IMR-90 (cell line): ENCODE measurements at regions not wholly inside any gene's neighbourhood (a gene's known extent, or its start where the extent isn't known, plus 50 kb on each side); places are given as distances from the start of the nearest gene placed in this dataset.
"Not testable (repeated sequence)": the region's sequence is repeated elsewhere in the genome, so short reads cannot be mapped to it uniquely, and the experiment has no call there.

ENCODE experiments used
- ATAC-seq: fragments of 200-7000 bp; cut with Tn5 transposase; 2 replicates; pipeline ENCODE4 v1.9.1; 2020; ENCODE audit warnings: low read depth, mild to moderate bottlenecking, moderate library complexity
- BruUV-seq: library from RNA; stranded (reverse); fragments of 400-500 nt; replicated peaks from 2 replicates; lab custom pipeline; 2021; lab: Mats Ljungman, UMichigan
- CTCF ChIA-PET: fragments of 300-600 bp; formaldehyde crosslinking; extraction: SDS; loops from one replicate; lab custom pipeline; 2021; ENCODE audit warnings: antibody characterized with exemption; lab: Yijun Ruan, JAX
- POLR2A ChIA-PET: fragments of 300-600 bp; sonication (Branson Sonifier 250); formaldehyde crosslinking; loops from one replicate; lab custom pipeline; 2022; ENCODE audit warnings: antibody characterized with exemption; ENCODE audit not compliant: unreplicated experiment; lab: Charles Lee
- DNase-seq: peaks from one replicate; pipeline ENCODE4 v3.0.0; 2013
- H2AFZ ChIP-seq: replicated peaks from 2 replicates; pipeline ENCODE3; 2013; ENCODE audit warnings: low read length, mild to moderate bottlenecking; ENCODE audit not compliant: poor library complexity
- H2AK5ac ChIP-seq: 2 replicates; pipeline ENCODE4 v1.6.1; 2013; ENCODE audit warnings: low read depth, low read length, inconsistent platforms
- H2AK9ac ChIP-seq: replicated peaks from 2 replicates; pipeline ENCODE3; 2013; ENCODE audit warnings: mild to moderate bottlenecking, low read depth, low read length, moderate library complexity; ENCODE audit not compliant: poor library complexity
- H2BK120ac ChIP-seq: 2 replicates; pipeline ENCODE4 v1.6.1; 2013; ENCODE audit warnings: low read depth, low read length, inconsistent platforms
- H2BK15ac ChIP-seq: 3 replicates; pipeline ENCODE4 v1.6.1; 2013; ENCODE audit warnings: low read depth, low read length, inconsistent platforms
- H2BK20ac ChIP-seq: 2 replicates; pipeline ENCODE4 v1.6.1; 2013; ENCODE audit warnings: low read depth, mild to moderate bottlenecking, inconsistent platforms, low read length, moderate library complexity
- H2BK5ac ChIP-seq: 2 replicates; pipeline ENCODE4 v1.6.1; 2013; ENCODE audit warnings: mild to moderate bottlenecking, low read depth, low read length, inconsistent platforms; ENCODE audit not compliant: poor library complexity, severe bottlenecking
- H3K14ac ChIP-seq: replicated peaks from 2 replicates; pipeline ENCODE4 v1.6.1; 2013; ENCODE audit warnings: low read depth, low read length, inconsistent platforms
- H3K18ac ChIP-seq: 2 replicates; pipeline ENCODE4 v1.6.1; 2013; ENCODE audit warnings: low read depth, low read length, control low read depth
- H3K23ac ChIP-seq: 2 replicates; pipeline ENCODE4 v1.6.1; 2013; ENCODE audit warnings: low read depth, low read length, inconsistent platforms
- H3K27ac ChIP-seq: 2 replicates; pipeline ENCODE4 v1.5.1; 2013; ENCODE audit warnings: mild to moderate bottlenecking, control low read depth, low read length; ENCODE audit not compliant: insufficient read depth
- H3K27me3 ChIP-seq: 2 replicates; pipeline ENCODE4 v1.6.1; 2013; ENCODE audit warnings: low read length; ENCODE audit not compliant: control insufficient read depth, insufficient read depth
- H3K36me3 ChIP-seq: 2 replicates; pipeline ENCODE4 v1.6.1; 2013; ENCODE audit warnings: low read length, mixed read lengths; ENCODE audit not compliant: control insufficient read depth, insufficient read depth
- H3K4ac ChIP-seq: 2 replicates; pipeline ENCODE4 v1.6.1; 2013; ENCODE audit warnings: low read depth, low read length, inconsistent platforms
- H3K4me1 ChIP-seq: 2 replicates; pipeline ENCODE4 v1.6.1; 2013; ENCODE audit warnings: low read length, mixed read lengths; ENCODE audit not compliant: control insufficient read depth, insufficient read depth
- H3K4me2 ChIP-seq: 2 replicates; pipeline ENCODE4 v1.6.1; 2013; ENCODE audit warnings: low read depth, mild to moderate bottlenecking, control low read depth, low read length, moderate library complexity
- H3K4me3 ChIP-seq: 2 replicates; pipeline ENCODE4 v1.5.1; 2013; ENCODE audit warnings: low read depth, mild to moderate bottlenecking, control low read depth, low read length, moderate library complexity; ENCODE audit not compliant: insufficient read depth
- H3K56ac ChIP-seq: 2 replicates; pipeline ENCODE4 v1.6.1; 2013; ENCODE audit warnings: low read length, inconsistent platforms; ENCODE audit not compliant: insufficient read depth; ENCODE audit errors: extremely low read depth
- H3K79me1 ChIP-seq, 2 experiments: 2 replicates each; pipeline ENCODE4 v1.6.1; 2013; ENCODE audit warnings: low read length in 2 of 2, inconsistent platforms in 1 of 2, low read depth in 1 of 2
- H3K9ac ChIP-seq: 2 replicates; pipeline ENCODE4 v1.6.1; 2013; ENCODE audit warnings: low read depth, low read length, control low read depth
- H3K9me1 ChIP-seq: 2 replicates; pipeline ENCODE4 v1.6.1; 2013; ENCODE audit warnings: low read length, inconsistent platforms; ENCODE audit not compliant: insufficient read depth
- H3K9me3 ChIP-seq: 2 replicates; pipeline ENCODE4 v1.6.1; 2013; ENCODE audit warnings: low read length; ENCODE audit not compliant: control insufficient read depth, insufficient read depth
- H4K20me1 ChIP-seq: 2 replicates; pipeline ENCODE4 v1.6.1; 2013; ENCODE audit warnings: low read length, inconsistent platforms; ENCODE audit not compliant: insufficient read depth
- H4K5ac ChIP-seq: 2 replicates; pipeline ENCODE4 v1.6.1; 2013; ENCODE audit warnings: mild to moderate bottlenecking, low read depth, low read length, control low read depth
- H4K8ac ChIP-seq, 2 experiments: 2 replicates each; pipeline ENCODE4 v1.6.1; 2013; ENCODE audit warnings: low read depth in 2 of 2, low read length in 2 of 2, control low read depth in 1 of 2, inconsistent platforms in 1 of 2
- H4K91ac ChIP-seq: 2 replicates; pipeline ENCODE4 v1.6.1; 2013; ENCODE audit warnings: low read depth, low read length, inconsistent platforms; ENCODE audit not compliant: insufficient read depth
- dilution Hi-C: fragments of 300-500 bp; cut with HindIII; formaldehyde crosslinking; loops from one replicate; pipeline ENCODE4 v1.14.3; 2018; ENCODE audit warnings: low sequenced_read_pairs; ENCODE audit not compliant: unreplicated experiment
- in situ Hi-C: fragments of 300-500 bp; cut with MboI; formaldehyde crosslinking; loops from 3 replicates; pipeline ENCODE4 v1.14.3; 2019; ENCODE audit warnings: low sequenced_read_pairs, inconsistent platforms, mixed read lengths
- intact Hi-C: fragments of 100-400 bp; cut with micrococcal nuclease; formaldehyde crosslinking; loops from 2 replicates; pipeline ENCODE4 v1.10.0; 2022

DNA sequence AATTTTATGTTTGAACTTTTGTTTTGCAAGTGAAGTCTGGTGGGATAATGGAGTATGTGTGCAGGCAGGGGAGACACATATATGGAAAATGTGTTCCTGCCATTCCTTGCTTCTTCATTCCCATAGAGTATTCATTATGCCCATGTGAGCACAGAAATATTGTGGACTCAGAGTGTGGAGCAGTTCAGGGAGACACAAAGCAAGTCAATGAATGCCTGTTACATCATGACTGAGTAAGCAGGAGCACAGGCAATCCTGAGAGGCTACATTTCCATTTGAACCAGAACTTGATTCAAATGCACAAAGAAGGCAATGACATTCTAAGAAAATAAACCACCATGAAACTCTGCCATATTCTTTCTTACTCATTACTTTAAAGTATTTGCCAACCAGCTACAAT is 990.5 kb downstream of the PRIM2 start:
- H3K14ac ChIP-seq, ATAC-seq, H3K18ac ChIP-seq, H2BK5ac ChIP-seq, H3K4me1 ChIP-seq, H3K79me1 ChIP-seq, H2BK20ac ChIP-seq, H3K56ac ChIP-seq, H2BK15ac ChIP-seq, POLR2A ChIA-PET, intact Hi-C loops, H2AFZ ChIP-seq, H2BK120ac ChIP-seq, H3K4ac ChIP-seq, H3K4me3 ChIP-seq, H4K5ac ChIP-seq, H3K27me3 ChIP-seq, H3K9ac ChIP-seq, CTCF ChIA-PET, H2AK9ac ChIP-seq, H3K23ac ChIP-seq, dilution Hi-C loops, H2AK5ac ChIP-seq, H4K20me1 ChIP-seq, H4K8ac ChIP-seq, H3K9me1 ChIP-seq, DNase-seq, H3K27ac ChIP-seq, H3K36me3 ChIP-seq, in situ Hi-C loops, H3K4me2 ChIP-seq, H4K91ac ChIP-seq, BruUV-seq, H3K9me3 ChIP-seq: not testable (repeated sequence)

DNA sequence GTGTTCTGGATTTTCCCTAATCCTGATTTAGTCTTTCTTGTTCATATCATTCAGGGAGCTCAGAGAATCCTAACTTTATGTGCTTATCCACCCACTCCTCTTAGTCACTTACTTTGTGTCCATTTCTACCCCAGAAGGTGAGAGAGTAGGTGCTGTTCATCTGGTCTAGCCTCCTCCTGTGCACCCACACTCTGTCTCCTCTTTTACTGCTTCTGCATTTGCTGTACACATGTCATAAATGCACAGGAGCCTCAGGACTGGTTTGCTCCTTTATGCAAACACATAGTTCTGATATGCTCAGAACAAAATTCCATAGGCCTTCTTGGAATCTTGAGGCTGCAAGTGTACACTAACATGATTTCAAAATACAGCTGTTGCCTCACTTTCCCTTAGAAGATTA is 1014.7 kb downstream of the PRIM2 start:
- H3K23ac ChIP-seq, H3K14ac ChIP-seq, H3K27ac ChIP-seq, H3K9me3 ChIP-seq, H3K56ac ChIP-seq, CTCF ChIA-PET, H4K8ac ChIP-seq, H2AFZ ChIP-seq, BruUV-seq, in situ Hi-C loops, H2BK120ac ChIP-seq, H2BK5ac ChIP-seq, H3K9me1 ChIP-seq, H3K36me3 ChIP-seq, H2AK5ac ChIP-seq, H3K4me1 ChIP-seq, POLR2A ChIA-PET, H3K4me3 ChIP-seq, intact Hi-C loops, H2BK20ac ChIP-seq, H4K20me1 ChIP-seq, H3K4me2 ChIP-seq, H2AK9ac ChIP-seq, H3K27me3 ChIP-seq, H3K18ac ChIP-seq, H4K5ac ChIP-seq, H4K91ac ChIP-seq, H3K79me1 ChIP-seq, H3K4ac ChIP-seq, dilution Hi-C loops, H3K9ac ChIP-seq, H2BK15ac ChIP-seq, ATAC-seq, DNase-seq: not testable (repeated sequence)
